Neural cell (in vitro differentiated cells): ENCODE measurements at regions not wholly inside any gene's neighbourhood (a gene's known extent, or its start where the extent isn't known, plus 50 kb on each side); places are given as distances from the start of the nearest gene placed in this dataset.

Experiments used
- H2AFZ ChIP-seq: fragments of 200-600, 300-800 bp; sonication (generic), shearing (Covaris generic); 2 replicates; pipeline ENCODE4 v1.6.0; 2014; ENCODE audit warnings: low read depth, mild to moderate bottlenecking, antibody characterized with exemption, low read length, moderate library complexity
- H3F3A ChIP-seq: fragments of 200-600 bp; shearing (Covaris generic); 2 replicates; pipeline ENCODE4 v1.6.1; 2016; ENCODE audit warnings: mild to moderate bottlenecking, moderate library complexity, mixed read lengths, antibody characterized with exemption, low read length; ENCODE audit not compliant: insufficient read depth, poor library complexity, severe bottlenecking
- H3K27ac ChIP-seq: fragments of 200-600, 300-800 bp; sonication (generic), shearing (Covaris generic); 2 replicates; pipeline ENCODE4 v1.5.1; 2014; ENCODE audit warnings: mild to moderate bottlenecking, low read length, moderate library complexity
- H3K27me3 ChIP-seq: fragments of 300-800, 200-600 bp; sonication (generic), shearing (Covaris generic); 2 replicates; pipeline ENCODE4 v1.6.0; 2014; ENCODE audit warnings: mild to moderate bottlenecking, low read depth, low read length, moderate library complexity; ENCODE audit not compliant: insufficient read depth
- H3K36me3 ChIP-seq: fragments of 300-800, 200-600 bp; sonication (generic), shearing (Covaris generic); 2 replicates; pipeline ENCODE4 v1.5.1; 2014; ENCODE audit warnings: mild to moderate bottlenecking, antibody characterized with exemption, low read length, moderate library complexity; ENCODE audit not compliant: insufficient read depth
- H3K4me2 ChIP-seq: fragments of 300-800, 200-600 bp; sonication (generic), shearing (Covaris generic); 2 replicates; pipeline ENCODE4 v1.6.0; 2014; ENCODE audit warnings: mild to moderate bottlenecking, low read length
- H3K4me3 ChIP-seq: fragments of 300-800, 200-600 bp; sonication (generic), shearing (Covaris generic); 2 replicates; pipeline ENCODE4 v1.5.1; 2014; ENCODE audit warnings: mild to moderate bottlenecking, low read length, moderate library complexity
- H3K79me2 ChIP-seq: fragments of 200-600 bp; shearing (Covaris generic); replicated peaks from 2 replicates; pipeline ENCODE4 v1.6.0; 2014; ENCODE audit warnings: mild to moderate bottlenecking, low read length, moderate library complexity; ENCODE audit not compliant: insufficient read depth
- H3K9ac ChIP-seq: fragments of 300-800, 200-600 bp; sonication (generic), shearing (Covaris generic); 2 replicates; pipeline ENCODE4 v1.6.1; 2016; ENCODE audit warnings: mild to moderate bottlenecking, low read length, mixed read lengths
- H3K9me2 ChIP-seq: fragments of 200-600 bp; shearing (Covaris generic); 2 replicates; pipeline ENCODE4 v1.6.1; 2016; ENCODE audit warnings: mild to moderate bottlenecking, low read length, mixed read lengths; ENCODE audit not compliant: insufficient read depth
- H3K9me3 ChIP-seq: fragments of 200-600, 300-800 bp; sonication (generic), shearing (Covaris generic); 2 replicates; pipeline ENCODE4 v1.6.1; 2016; ENCODE audit warnings: mild to moderate bottlenecking, mixed run types, low read length, moderate library complexity, mixed read lengths
- H4K20me1 ChIP-seq: fragments of 200-600 bp; shearing (Covaris generic); 2 replicates; pipeline ENCODE4 v1.6.1; 2016; ENCODE audit warnings: mild to moderate bottlenecking, mixed run types; ENCODE audit not compliant: insufficient read depth
- EP300 ChIP-seq: fragments of 450-650 bp; conservative IDR thresholded peaks from 2 replicates; pipeline ENCODE4 v1.6.1; 2014; ENCODE audit warnings: antibody characterized with exemption, mild to moderate bottlenecking, moderate library complexity; ENCODE audit not compliant: poor library complexity, severe bottlenecking
- EZH2 ChIP-seq: fragments of 200-600, 300-800 bp; shearing (Covaris generic), sonication (generic); IDR thresholded peaks from 2 replicates; pipeline ENCODE4 v1.6.1; 2014; ENCODE audit warnings: antibody characterized with exemption, low read length, borderline replicate concordance, mild to moderate bottlenecking; ENCODE audit not compliant: insufficient read depth, poor library complexity, severe bottlenecking
- MXI1 ChIP-seq: fragments of 450-650 bp; conservative IDR thresholded peaks from 2 replicates; pipeline ENCODE4 v1.6.1; 2014; ENCODE audit warnings: antibody characterized with exemption, mild to moderate bottlenecking; ENCODE audit not compliant: poor library complexity, severe bottlenecking
- POLR2AphosphoS5 ChIP-seq: IDR thresholded peaks from 2 replicates; pipeline ENCODE4 v1.6.1; 2012
- RAD21 ChIP-seq: fragments of 450-650 bp; conservative IDR thresholded peaks from 2 replicates; pipeline ENCODE4 v1.6.1; 2014; ENCODE audit warnings: antibody characterized with exemption, mild to moderate bottlenecking, moderate library complexity
- SMC3 ChIP-seq: fragments of 450-650 bp; conservative IDR thresholded peaks from 2 replicates; pipeline ENCODE4 v1.6.1; 2014; ENCODE audit warnings: antibody characterized with exemption, mild to moderate bottlenecking, moderate library complexity; ENCODE audit not compliant: poor library complexity
- TAF1 ChIP-seq: IDR thresholded peaks from 2 replicates; pipeline ENCODE4 v1.6.1; 2012; ENCODE audit warnings: low read depth
- TF ChIP-seq, protein P1 (sequence below): IDR thresholded peaks from 2 replicates; pipeline ENCODE4 v1.6.1; 2012; ENCODE audit warnings: borderline replicate concordance
- TF ChIP-seq, protein P2 (sequence below): fragments of 450-650 bp; IDR thresholded peaks from 2 replicates; pipeline ENCODE4 v1.5.1; 2014; ENCODE audit warnings: antibody characterized with exemption, mild to moderate bottlenecking, moderate library complexity; ENCODE audit not compliant: poor library complexity, severe bottlenecking

DNA sequence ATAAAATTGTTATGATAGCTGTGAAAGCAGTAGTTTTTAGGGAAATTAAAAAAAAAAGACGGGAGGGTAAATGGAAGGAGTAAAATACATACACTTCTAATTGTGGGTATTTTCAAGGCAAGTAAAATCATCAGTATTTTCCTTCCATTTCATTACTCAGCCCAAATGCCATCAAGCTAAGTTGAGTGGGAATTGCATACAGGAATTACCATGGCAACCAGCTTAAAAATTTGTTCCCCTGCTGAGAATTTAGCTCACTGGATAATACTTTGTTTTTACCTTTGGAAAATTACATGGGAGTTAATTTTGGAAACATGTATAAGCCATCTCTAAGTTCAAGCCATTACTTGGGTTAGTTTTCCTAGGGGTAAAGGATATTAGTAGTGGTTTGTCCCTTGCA is 1873.4 kb downstream of the LRRC4C start:
- Histone ChIP-seq H3K9me3 (no peaks in the 10 kb centered on the region), H3K27me3 (no peaks in the 10 kb centered on the region), H3K9ac (no peak overlapping the region), H3K79me2 (no peaks in the 10 kb centered on the region), H3K4me2 (no peak overlapping the region), H3K4me3 (no peak overlapping the region), H3K36me3 (no peaks in the 10 kb centered on the region), H3K27ac (no peak overlapping the region), H2AFZ (no peak overlapping the region), H3F3A (no peaks in the 10 kb centered on the region), H4K20me1 (no peaks in the 10 kb centered on the region), H3K9me2 (no peaks in the 10 kb centered on the region)
- TF ChIP-seq, protein P1, sequence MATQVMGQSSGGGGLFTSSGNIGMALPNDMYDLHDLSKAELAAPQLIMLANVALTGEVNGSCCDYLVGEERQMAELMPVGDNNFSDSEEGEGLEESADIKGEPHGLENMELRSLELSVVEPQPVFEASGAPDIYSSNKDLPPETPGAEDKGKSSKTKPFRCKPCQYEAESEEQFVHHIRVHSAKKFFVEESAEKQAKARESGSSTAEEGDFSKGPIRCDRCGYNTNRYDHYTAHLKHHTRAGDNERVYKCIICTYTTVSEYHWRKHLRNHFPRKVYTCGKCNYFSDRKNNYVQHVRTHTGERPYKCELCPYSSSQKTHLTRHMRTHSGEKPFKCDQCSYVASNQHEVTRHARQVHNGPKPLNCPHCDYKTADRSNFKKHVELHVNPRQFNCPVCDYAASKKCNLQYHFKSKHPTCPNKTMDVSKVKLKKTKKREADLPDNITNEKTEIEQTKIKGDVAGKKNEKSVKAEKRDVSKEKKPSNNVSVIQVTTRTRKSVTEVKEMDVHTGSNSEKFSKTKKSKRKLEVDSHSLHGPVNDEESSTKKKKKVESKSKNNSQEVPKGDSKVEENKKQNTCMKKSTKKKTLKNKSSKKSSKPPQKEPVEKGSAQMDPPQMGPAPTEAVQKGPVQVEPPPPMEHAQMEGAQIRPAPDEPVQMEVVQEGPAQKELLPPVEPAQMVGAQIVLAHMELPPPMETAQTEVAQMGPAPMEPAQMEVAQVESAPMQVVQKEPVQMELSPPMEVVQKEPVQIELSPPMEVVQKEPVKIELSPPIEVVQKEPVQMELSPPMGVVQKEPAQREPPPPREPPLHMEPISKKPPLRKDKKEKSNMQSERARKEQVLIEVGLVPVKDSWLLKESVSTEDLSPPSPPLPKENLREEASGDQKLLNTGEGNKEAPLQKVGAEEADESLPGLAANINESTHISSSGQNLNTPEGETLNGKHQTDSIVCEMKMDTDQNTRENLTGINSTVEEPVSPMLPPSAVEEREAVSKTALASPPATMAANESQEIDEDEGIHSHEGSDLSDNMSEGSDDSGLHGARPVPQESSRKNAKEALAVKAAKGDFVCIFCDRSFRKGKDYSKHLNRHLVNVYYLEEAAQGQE = no peak
- TF ChIP-seq TAF1 (no peak), POLR2AphosphoS5 (no peak), RAD21 (no peak), MXI1 (no peak), EZH2 (no peak), SMC3 (no peak), EP300 (no peak)
- TF ChIP-seq, protein P2, sequence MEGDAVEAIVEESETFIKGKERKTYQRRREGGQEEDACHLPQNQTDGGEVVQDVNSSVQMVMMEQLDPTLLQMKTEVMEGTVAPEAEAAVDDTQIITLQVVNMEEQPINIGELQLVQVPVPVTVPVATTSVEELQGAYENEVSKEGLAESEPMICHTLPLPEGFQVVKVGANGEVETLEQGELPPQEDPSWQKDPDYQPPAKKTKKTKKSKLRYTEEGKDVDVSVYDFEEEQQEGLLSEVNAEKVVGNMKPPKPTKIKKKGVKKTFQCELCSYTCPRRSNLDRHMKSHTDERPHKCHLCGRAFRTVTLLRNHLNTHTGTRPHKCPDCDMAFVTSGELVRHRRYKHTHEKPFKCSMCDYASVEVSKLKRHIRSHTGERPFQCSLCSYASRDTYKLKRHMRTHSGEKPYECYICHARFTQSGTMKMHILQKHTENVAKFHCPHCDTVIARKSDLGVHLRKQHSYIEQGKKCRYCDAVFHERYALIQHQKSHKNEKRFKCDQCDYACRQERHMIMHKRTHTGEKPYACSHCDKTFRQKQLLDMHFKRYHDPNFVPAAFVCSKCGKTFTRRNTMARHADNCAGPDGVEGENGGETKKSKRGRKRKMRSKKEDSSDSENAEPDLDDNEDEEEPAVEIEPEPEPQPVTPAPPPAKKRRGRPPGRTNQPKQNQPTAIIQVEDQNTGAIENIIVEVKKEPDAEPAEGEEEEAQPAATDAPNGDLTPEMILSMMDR = no peak

DNA sequence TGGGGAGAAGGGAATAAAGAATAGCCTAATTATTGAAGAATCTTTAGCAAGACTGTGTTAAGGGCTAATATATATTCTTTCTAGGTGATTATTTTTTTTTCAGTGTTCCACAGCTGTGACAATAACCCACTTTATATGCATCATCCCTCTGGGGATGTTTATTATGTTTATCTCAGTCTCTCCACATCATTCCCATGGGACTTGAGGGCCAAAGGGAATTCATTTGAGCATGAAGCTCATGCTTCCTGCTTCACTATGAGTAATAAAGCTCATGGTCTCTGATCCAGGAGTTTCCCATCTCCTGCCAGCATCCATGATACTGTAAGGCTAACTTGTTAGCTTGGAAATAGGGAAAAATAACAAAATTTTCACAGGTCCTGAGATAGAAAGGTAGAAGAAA is 1888.4 kb downstream of the LRRC4C start:
- no peak overlapping the region for H3K4me3 ChIP-seq
- no peak overlapping the region for H3K4me2 ChIP-seq

More for the DNA sequence above, 1888.4 kb downstream of the LRRC4C start:
- H3K27ac ChIP-seq = no peak overlapping the region
- H3F3A ChIP-seq = no peaks in the 10 kb centered on the region
- no peaks in the 10 kb centered on the region for H3K27me3 ChIP-seq
- no peaks in the 10 kb centered on the region for H3K9me2 ChIP-seq
- no peak overlapping the region for H2AFZ ChIP-seq
- TF ChIP-seq, protein P2 = no peak
- no peak for TF ChIP-seq EP300
- TF ChIP-seq, protein P1 = no peak
- TF ChIP-seq MXI1 = no peak
- TF ChIP-seq EZH2 = no peak
- no peak for TF ChIP-seq SMC3
- no peak for TF ChIP-seq POLR2AphosphoS5
- no peaks in the 10 kb centered on the region for H3K36me3 ChIP-seq
- H3K79me2 ChIP-seq = no peaks in the 10 kb centered on the region
- H3K9ac ChIP-seq = no peak overlapping the region
- H3K9me3 ChIP-seq = no peaks in the 10 kb centered on the region
- no peaks in the 10 kb centered on the region for H4K20me1 ChIP-seq
